PC-3 (cell line): ENCODE measurements at regions not wholly inside any gene's neighbourhood (a gene's known extent, or its start where the extent isn't known, plus 50 kb on each side); places are given as distances from the start of the nearest gene placed in this dataset.

ENCODE experiments used
- ATAC-seq: fragments of 200-7000 bp; cut with Tn5 transposase; 2 replicates; pipeline ENCODE4 v1.9.1; 2020; ENCODE audit warnings: mild to moderate bottlenecking, moderate library complexity
- BruUV-seq: library from RNA; stranded (reverse); fragments of 400-500 nt; replicated peaks from 2 replicates; lab custom pipeline; 2021; lab: Mats Ljungman, UMichigan
- CTCF ChIA-PET: fragments of 300-600 bp; sonication (Branson Sonifier 250); formaldehyde crosslinking; loops from one replicate; lab custom pipeline; 2022; ENCODE audit warnings: antibody characterized with exemption; lab: Charles Lee
- POLR2A ChIA-PET: fragments of 300-600 bp; sonication (Branson Sonifier 250); formaldehyde crosslinking; loops from one replicate; lab custom pipeline; 2022; ENCODE audit warnings: antibody characterized with exemption; ENCODE audit not compliant: unreplicated experiment; lab: Charles Lee
- DNase-seq: peaks from one replicate; pipeline ENCODE4 v3.0.0-alpha.2; 2015
- H2AFZ ChIP-seq: fragments of 300-600 bp; sonication (generic); 2 replicates; pipeline ENCODE4 v1.6.0; 2016; ENCODE audit warnings: antibody characterized with exemption, low read length
- H3F3A ChIP-seq: fragments of 300-600 bp; sonication (generic); one replicate; pipeline ENCODE4 v1.6.0; 2017; ENCODE audit warnings: antibody characterized with exemption, low read length, control low read depth, mild to moderate bottlenecking; ENCODE audit not compliant: unreplicated experiment
- H3K27ac ChIP-seq: fragments of 300-600 bp; sonication (generic); 2 replicates; pipeline ENCODE4 v1.5.1; 2016; ENCODE audit warnings: mild to moderate bottlenecking, low read length
- H3K27me3 ChIP-seq: fragments of 300-600 bp; sonication (generic); 2 replicates; pipeline ENCODE4 v1.6.1; 2016; ENCODE audit warnings: low read length, mixed read lengths
- H3K36me3 ChIP-seq: fragments of 300-600 bp; sonication (generic); 2 replicates; pipeline ENCODE4 v1.6.1; 2016; ENCODE audit warnings: low read depth, mixed run types, low read length, mixed read lengths
- H3K4me1 ChIP-seq: fragments of 300-600 bp; sonication (generic); 2 replicates; pipeline ENCODE4 v1.5.1; 2016; ENCODE audit warnings: low read length; ENCODE audit not compliant: insufficient read depth
- H3K4me2 ChIP-seq: fragments of 300-600 bp; sonication (generic); 2 replicates; pipeline ENCODE4 v1.6.0; 2016; ENCODE audit warnings: low read length
- H3K4me3 ChIP-seq: fragments of 300-600 bp; sonication (generic); 2 replicates; pipeline ENCODE4 v1.5.1; 2016; ENCODE audit warnings: mild to moderate bottlenecking, low read length, mixed read lengths
- H3K79me2 ChIP-seq: fragments of 300-600 bp; sonication (generic); 2 replicates; pipeline ENCODE4 v1.6.1; 2017; ENCODE audit warnings: low read length, mixed read lengths
- H3K9ac ChIP-seq: fragments of 300-600 bp; sonication (generic); 2 replicates; pipeline ENCODE4 v1.6.0; 2016; ENCODE audit warnings: mild to moderate bottlenecking, low read length
- H3K9me2 ChIP-seq: fragments of 300-600 bp; sonication (generic); replicated peaks from 2 replicates; pipeline ENCODE4 v1.6.1; 2016; ENCODE audit warnings: mixed run types, low read length, mixed read lengths
- H3K9me3 ChIP-seq: fragments of 300-600 bp; sonication (generic); 2 replicates; pipeline ENCODE4 v1.6.1; 2016; ENCODE audit warnings: low read length, mixed read lengths
- H4K20me1 ChIP-seq: fragments of 300-600 bp; sonication (generic); 2 replicates; pipeline ENCODE4 v1.6.1; 2016; ENCODE audit warnings: low read length, mixed read lengths
- EZH2 ChIP-seq: fragments of 300-600 bp; sonication (generic); IDR thresholded peaks from one replicate; pipeline ENCODE4 v1.6.1; 2017; ENCODE audit warnings: antibody characterized with exemption, mild to moderate bottlenecking, low read length; ENCODE audit not compliant: unreplicated experiment
- EZH2phosphoT487 ChIP-seq: fragments of 300-600 bp; sonication (generic); IDR thresholded peaks from 2 replicates; pipeline ENCODE4 v1.6.1; 2018; ENCODE audit warnings: mild to moderate bottlenecking, antibody characterized with exemption, low read length, borderline replicate concordance
- intact Hi-C: fragments of 100-400 bp; cut with micrococcal nuclease; formaldehyde crosslinking; loops from 2 replicates; pipeline ENCODE4 v1.9.0; 2023
- TF ChIP-seq, protein P1 (sequence below): fragments of 300-600 bp; sonication (generic); conservative IDR thresholded peaks from 2 replicates; pipeline ENCODE4 v1.5.1; 2017; ENCODE audit warnings: antibody characterized with exemption, low read depth, mild to moderate bottlenecking, low read length

DNA sequence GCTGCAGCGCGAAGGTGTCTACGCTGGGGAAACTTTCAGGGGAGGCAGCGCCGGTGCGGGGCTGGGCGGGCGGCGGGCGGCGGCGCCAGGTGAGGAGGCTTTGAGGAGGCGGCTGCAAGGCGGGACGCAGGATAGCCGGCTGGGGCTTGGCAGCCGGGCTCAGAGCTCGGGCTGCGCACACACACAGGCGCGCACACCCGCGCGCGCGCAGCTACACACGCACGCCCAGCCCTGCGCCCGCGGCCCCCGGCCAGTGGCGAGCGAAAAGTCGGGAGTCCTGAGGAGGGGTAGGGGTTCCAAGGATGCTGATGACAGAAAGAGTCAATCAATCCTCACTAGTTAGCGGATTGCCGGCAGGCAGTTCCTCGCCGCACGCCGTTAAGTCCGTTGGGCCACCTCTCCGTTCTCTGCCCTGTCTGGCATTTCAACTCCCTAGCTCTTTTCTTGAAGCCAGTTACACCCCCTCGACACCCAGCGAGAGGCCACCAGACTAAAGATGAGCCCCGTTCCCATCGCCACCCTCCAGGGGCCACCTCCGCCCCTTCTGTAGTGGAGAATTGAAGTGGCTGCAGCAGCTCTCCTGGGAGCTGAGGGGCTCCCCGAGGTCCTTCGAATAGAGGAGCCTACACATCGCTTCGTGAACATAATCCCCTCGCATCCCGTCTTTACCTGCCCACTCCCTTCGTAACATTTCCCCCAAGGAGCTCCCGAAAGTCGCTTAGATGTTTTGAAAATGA is 1640.3 kb upstream of the C9orf72 start, which contains the start of gene LINGO2:
Gene LINGO2, minus strand, starts transcription at position 185 of the 737 bp plus-strand sequence.
- Histone ChIP-seq H3K27me3 (no peaks in the 10 kb centered on the region), H4K20me1 (no peaks in the 10 kb centered on the region), H3K9ac (peak within 1 kb of the TSS; percentile 37; the same call in 1 of the 2 replicates), H3K4me3 (peak within 1 kb of the TSS; percentile 81), H3K27ac (no peak within 1 kb of the TSS), H3K79me2 (no peaks in the 10 kb centered on the region), H2AFZ (peak within 1 kb of the TSS; percentile 83), H3K4me1 (no peaks in the 10 kb centered on the region), H3K36me3 (no peaks in the 10 kb centered on the region), H3K9me2 (no peaks in the 10 kb centered on the region), H3K4me2 (peak within 1 kb of the TSS; percentile 99), H3F3A (no peaks in the 10 kb centered on the region), H3K9me3 (no peaks in the 10 kb centered on the region)
- no TSS peak for BruUV-seq
- TF ChIP-seq EZH2phosphoT487 (no peak), EZH2 (no peak)
- TF ChIP-seq, protein P1, sequence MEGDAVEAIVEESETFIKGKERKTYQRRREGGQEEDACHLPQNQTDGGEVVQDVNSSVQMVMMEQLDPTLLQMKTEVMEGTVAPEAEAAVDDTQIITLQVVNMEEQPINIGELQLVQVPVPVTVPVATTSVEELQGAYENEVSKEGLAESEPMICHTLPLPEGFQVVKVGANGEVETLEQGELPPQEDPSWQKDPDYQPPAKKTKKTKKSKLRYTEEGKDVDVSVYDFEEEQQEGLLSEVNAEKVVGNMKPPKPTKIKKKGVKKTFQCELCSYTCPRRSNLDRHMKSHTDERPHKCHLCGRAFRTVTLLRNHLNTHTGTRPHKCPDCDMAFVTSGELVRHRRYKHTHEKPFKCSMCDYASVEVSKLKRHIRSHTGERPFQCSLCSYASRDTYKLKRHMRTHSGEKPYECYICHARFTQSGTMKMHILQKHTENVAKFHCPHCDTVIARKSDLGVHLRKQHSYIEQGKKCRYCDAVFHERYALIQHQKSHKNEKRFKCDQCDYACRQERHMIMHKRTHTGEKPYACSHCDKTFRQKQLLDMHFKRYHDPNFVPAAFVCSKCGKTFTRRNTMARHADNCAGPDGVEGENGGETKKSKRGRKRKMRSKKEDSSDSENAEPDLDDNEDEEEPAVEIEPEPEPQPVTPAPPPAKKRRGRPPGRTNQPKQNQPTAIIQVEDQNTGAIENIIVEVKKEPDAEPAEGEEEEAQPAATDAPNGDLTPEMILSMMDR, result no peak
- ChIA-PET POLR2A (no interaction called here), CTCF (no interaction called here)
- peak; percentile 34 for DNase-seq
- intact Hi-C loops, result loop anchor here (5.0 to 10.0 kb wide), 3 partner anchors 136 to 231 kb away; no protein-coding TSS in a partner anchor
- ATAC-seq, result peak; percentile 70

DNA sequence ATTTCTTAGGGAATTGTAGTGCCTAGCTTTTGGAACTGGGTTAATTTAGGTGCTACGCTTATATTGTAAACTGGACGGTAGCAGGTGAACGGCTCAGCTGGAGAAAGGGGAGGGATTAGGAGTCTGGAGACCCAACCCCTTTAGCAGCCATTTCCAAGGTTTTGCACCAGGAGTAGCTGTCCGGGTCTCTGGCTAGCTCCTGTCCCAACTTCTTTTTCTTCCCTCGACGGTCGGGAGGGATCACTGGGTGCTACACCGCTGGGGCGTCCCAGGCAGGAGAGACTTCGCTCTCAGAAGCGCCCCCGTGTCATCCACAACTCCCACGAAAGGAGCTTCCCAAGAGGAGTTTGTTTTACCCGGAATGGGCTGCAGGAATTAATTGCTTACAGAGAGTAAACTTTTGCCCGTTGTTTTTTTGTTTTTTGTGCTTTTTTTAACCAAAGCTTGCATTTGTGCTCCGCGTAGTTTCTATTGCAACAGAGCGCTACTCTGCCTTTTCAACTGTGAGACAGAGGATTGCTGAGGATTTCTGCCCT is 1640.9 kb upstream of the C9orf72 start:
- TF ChIP-seq EZH2, result no peak
- TF ChIP-seq, protein P1, result no peak
- H3K4me1 ChIP-seq, result no peaks in the 10 kb centered on the region
- ChIA-PET CTCF (interaction anchor here (0.6 kb wide), 1 partner anchor 186 kb away, joined by 4 read pairs; no protein-coding TSS in a partner anchor), POLR2A (no interaction called here)
- H3K79me2 ChIP-seq, result no peaks in the 10 kb centered on the region
- intact Hi-C loops, result loop anchor here (5.0 to 10.0 kb wide), 3 partner anchors 137 to 231 kb away; no protein-coding TSS in a partner anchor
- no peak overlapping the region for H3K27ac ChIP-seq
- H3K9me2 ChIP-seq, result no peaks in the 10 kb centered on the region
- no peaks in the 10 kb centered on the region for H3K9me3 ChIP-seq
- H2AFZ ChIP-seq, result peak overlapping the region; percentile 83
- DNase-seq (peak; percentile 68), ATAC-seq (peak; percentile 78)
- TSS peak; percentile 56 for BruUV-seq
- H3K27me3 ChIP-seq, result no peaks in the 10 kb centered on the region
- no peaks in the 10 kb centered on the region for H4K20me1 ChIP-seq
- H3K4me2 ChIP-seq, result peak overlapping the region; percentile 99
- peak overlapping the region; percentile 37; the same call in 1 of the 2 replicates for H3K9ac ChIP-seq
- H3F3A ChIP-seq, result no peaks in the 10 kb centered on the region
- no peaks in the 10 kb centered on the region for H3K36me3 ChIP-seq
- peak overlapping the region; percentile 81 for H3K4me3 ChIP-seq
